Stimulated activated CD4-positive, alpha-beta T cell treated with anti-CD3 and anti-CD28 coated beads, Interleukin-2, amount 100 ng/mL, for 24 hours (primary cell): ENCODE measurements at regions not wholly inside any gene's neighbourhood (a gene's known extent, or its start where the extent isn't known, plus 50 kb on each side); places are given as distances from the start of the nearest gene placed in this dataset.

Experiments
- DNase-seq, 2 donors: peaks; one replicate each; pipeline ENCODE4 v3.0.0-alpha.2; 2020

- DNase-seq: no peak
These were observed 384.3 kb downstream of the CDC5L start for GRCh38 chr6:44771647-44772415.

GRCh38 chr6:44772838-44773237 lies 385.3 kb downstream of the CDC5L start:
- no peak for DNase-seq

GRCh38 chr6:44775121-44775520 lies 387.6 kb downstream of the CDC5L start:
- DNase-seq: no peak

- DNase-seq: no peak
These were observed 388.8 kb downstream of the CDC5L start for GRCh38 chr6:44776344-44776743.

- no peak for DNase-seq
These were observed 391.0 kb downstream of the CDC5L start for GRCh38 chr6:44778513-44778912.
